ENCODE measurements at regions not wholly inside any gene's neighbourhood (a gene's known extent, or its start where the extent isn't known, plus 50 kb on each side); places are given as distances from the start of the nearest gene placed in this dataset.

- no peak overlapping the region for H3K4me3 ChIP-seq (ENCODE audit: low read depth, low read length)
- ChIA-PET CTCF (no interaction called here), POLR2A (no interaction called here)
- no peak for DNase-seq (ENCODE audit: low read depth, low spot score)
- no peak for TF ChIP-seq CTCF (IDR thresholded peaks at IDR 0.05; ENCODE audit: insufficient read depth, low read length, missing control alignments)
Measured at GRCh38 chr9:73597039-73597438, 445.4 kb downstream of the ANXA1 start.

GRCh38 chr9:73597771-73598170 lies 446.1 kb downstream of the ANXA1 start:
- no peak for TF ChIP-seq CTCF (IDR thresholded peaks at IDR 0.05; ENCODE audit: insufficient read depth, low read length, missing control alignments)
- H3K4me3 ChIP-seq (ENCODE audit: low read depth, low read length): no peak overlapping the region
- DNase-seq (ENCODE audit: low read depth, low spot score): no peak
- CTCF ChIA-PET: no interaction called here
- POLR2A ChIA-PET: no interaction called here

GRCh38 chr9:73609381-73609780 lies 457.7 kb downstream of the ANXA1 start:
- TF ChIP-seq CTCF (IDR thresholded peaks at IDR 0.05; ENCODE audit: insufficient read depth, low read length, missing control alignments): no peak
- no peak for DNase-seq (ENCODE audit: low read depth, low spot score)
- ChIA-PET POLR2A (no interaction called here), CTCF (no interaction called here)
- no peak overlapping the region for H3K4me3 ChIP-seq (ENCODE audit: low read depth, low read length)

GRCh38 chr9:73611032-73611431 lies 459.4 kb downstream of the ANXA1 start:
- POLR2A ChIA-PET: no interaction called here
- no peak overlapping the region for H3K4me3 ChIP-seq (ENCODE audit: low read depth, low read length)
- no peak for DNase-seq (ENCODE audit: low read depth, low spot score)
- CTCF ChIA-PET: no interaction called here
- no peak for TF ChIP-seq CTCF (IDR thresholded peaks at IDR 0.05; ENCODE audit: insufficient read depth, low read length, missing control alignments)

- no peak overlapping the region for H3K4me3 ChIP-seq (ENCODE audit: low read depth, low read length)
- POLR2A ChIA-PET: no interaction called here
- TF ChIP-seq CTCF (IDR thresholded peaks at IDR 0.05; ENCODE audit: insufficient read depth, low read length, missing control alignments): no peak
- no peak for DNase-seq (ENCODE audit: low read depth, low spot score)
- CTCF ChIA-PET: no interaction called here
Measured at GRCh38 chr9:73613092-73613701, 461.5 kb downstream of the ANXA1 start.

GRCh38 chr9:73615557-73615956 lies 463.9 kb downstream of the ANXA1 start:
- CTCF ChIA-PET: no interaction called here
- no peak for DNase-seq (ENCODE audit: low read depth, low spot score)
- POLR2A ChIA-PET: no interaction called here
- H3K4me3 ChIP-seq (ENCODE audit: low read depth, low read length): no peak overlapping the region
- no peak for TF ChIP-seq CTCF (IDR thresholded peaks at IDR 0.05; ENCODE audit: insufficient read depth, low read length, missing control alignments)

Data from AG04449 (cell line).